NCI-H187 (cell line): ENCODE measurements at regions not wholly inside any gene's neighbourhood (a gene's known extent, or its start where the extent isn't known, plus 50 kb on each side); places are given as distances from the start of the nearest gene placed in this dataset.

ENCODE experiments used
- DNase-seq, 2 experiments: peaks; one replicate each; lab custom pipeline; 2025; lab: John Stamatoyannopoulos, UW

GRCh38 chr1:187091666-187092065, 262.9 kb downstream of the PLA2G4A start:
- DNase-seq: no peak

GRCh38 chr1:187092104-187092503, 263.4 kb downstream of the PLA2G4A start:
- DNase-seq: no peak

- DNase-seq: no peak
Measured at GRCh38 chr1:187096689-187097088, 267.9 kb downstream of the PLA2G4A start.

- DNase-seq: no peak
Measured at GRCh38 chr1:187110351-187110750, 281.6 kb downstream of the PLA2G4A start.

GRCh38 chr1:187114792-187115191, 286.0 kb downstream of the PLA2G4A start:
- DNase-seq: no peak

- no peak for DNase-seq
Measured at GRCh38 chr1:187121661-187122060, 292.9 kb downstream of the PLA2G4A start.

GRCh38 chr1:187122566-187122965, 293.8 kb downstream of the PLA2G4A start:
- DNase-seq: no peak

GRCh38 chr1:187129132-187129531, 300.4 kb downstream of the PLA2G4A start:
- no peak for DNase-seq

GRCh38 chr1:187143783-187144182, 315.0 kb downstream of the PLA2G4A start:
- no peak for DNase-seq

- no peak for DNase-seq
Measured at GRCh38 chr1:187146388-187146787, 317.6 kb downstream of the PLA2G4A start.

GRCh38 chr1:187151555-187151954, 322.8 kb downstream of the PLA2G4A start:
- DNase-seq: no peak

GRCh38 chr1:187153047-187153446, 324.3 kb downstream of the PLA2G4A start:
- DNase-seq: no peak

GRCh38 chr1:187157115-187157514, 328.4 kb downstream of the PLA2G4A start:
- no peak for DNase-seq

- DNase-seq: no peak
Measured at GRCh38 chr1:187157552-187157951, 328.8 kb downstream of the PLA2G4A start.

- DNase-seq: no peak
Measured at GRCh38 chr1:187167555-187167954, 338.8 kb downstream of the PLA2G4A start.

GRCh38 chr1:187168297-187168696, 339.5 kb downstream of the PLA2G4A start:
- no peak for DNase-seq

GRCh38 chr1:187185389-187185788, 356.6 kb downstream of the PLA2G4A start:
- DNase-seq: no peak

GRCh38 chr1:187197685-187198084, 368.9 kb downstream of the PLA2G4A start:
- DNase-seq: no peak

GRCh38 chr1:187203257-187203656, 374.5 kb downstream of the PLA2G4A start:
- DNase-seq: no peak

GRCh38 chr1:187212377-187212776, 383.6 kb downstream of the PLA2G4A start:
- DNase-seq: no peak

GRCh38 chr1:187226396-187226795, 397.6 kb downstream of the PLA2G4A start:
- no peak for DNase-seq

GRCh38 chr1:187228790-187229189, 400.0 kb downstream of the PLA2G4A start:
- DNase-seq: no peak

GRCh38 chr1:187229496-187229895, 400.7 kb downstream of the PLA2G4A start:
- DNase-seq: no peak

GRCh38 chr1:187234706-187235105, 406.0 kb downstream of the PLA2G4A start:
- no peak for DNase-seq

GRCh38 chr1:187236199-187236598, 407.4 kb downstream of the PLA2G4A start:
- no peak for DNase-seq
